Activated CD8-positive, alpha-beta T cell treated with anti-CD3 and anti-CD28 coated beads, Interleukin-2, amount 10 ng/mL, durations not matched to agents 7 days and 5 days (primary cell): ENCODE measurements at regions not wholly inside any gene's neighbourhood (a gene's known extent, or its start where the extent isn't known, plus 50 kb on each side); places are given as distances from the start of the nearest gene placed in this dataset.

Experiments used
- ATAC-seq: fragments of 150-1000 bp; cut with Tn5 transposase; one replicate; pipeline ENCODE4 v1.10.0; 2021; ENCODE audit warnings: moderate library complexity
- CTCF ChIA-PET: fragments of 350-600 bp; sonication (Branson Sonifier 250); formaldehyde crosslinking; loops from one replicate; lab custom pipeline; 2021; ENCODE audit warnings: antibody characterized with exemption; lab: Charles Lee
- POLR2A ChIA-PET: fragments of 350-600 bp; sonication (Branson Sonifier 250); formaldehyde crosslinking; loops from one replicate; lab custom pipeline; 2021; ENCODE audit warnings: antibody characterized with exemption; lab: Charles Lee
- DNase-seq: peaks from one replicate; pipeline ENCODE4 v3.0.0-alpha.2; 2020
- H3K27ac Mint-ChIP-seq: one replicate; pipeline ENCODE4 v1.8.0; 2021; ENCODE audit warnings: mild to moderate bottlenecking, mixed read lengths
- H3K27me3 Mint-ChIP-seq: one replicate; pipeline ENCODE4 v1.8.0; 2021; ENCODE audit warnings: low read depth, mixed read lengths
- H3K36me3 Mint-ChIP-seq: one replicate; pipeline ENCODE4 v1.8.0; 2021; ENCODE audit warnings: low read depth, mixed read lengths
- H3K4me1 Mint-ChIP-seq: one replicate; pipeline ENCODE4 v1.8.0; 2021; ENCODE audit warnings: low read depth, mixed read lengths
- H3K4me3 Mint-ChIP-seq: one replicate; pipeline ENCODE4 v1.8.0; 2021; ENCODE audit warnings: mild to moderate bottlenecking, mixed read lengths
- H3K9me3 Mint-ChIP-seq: one replicate; pipeline ENCODE4 v1.8.0; 2022; ENCODE audit warnings: mixed read lengths; ENCODE audit not compliant: insufficient read depth

DNA sequence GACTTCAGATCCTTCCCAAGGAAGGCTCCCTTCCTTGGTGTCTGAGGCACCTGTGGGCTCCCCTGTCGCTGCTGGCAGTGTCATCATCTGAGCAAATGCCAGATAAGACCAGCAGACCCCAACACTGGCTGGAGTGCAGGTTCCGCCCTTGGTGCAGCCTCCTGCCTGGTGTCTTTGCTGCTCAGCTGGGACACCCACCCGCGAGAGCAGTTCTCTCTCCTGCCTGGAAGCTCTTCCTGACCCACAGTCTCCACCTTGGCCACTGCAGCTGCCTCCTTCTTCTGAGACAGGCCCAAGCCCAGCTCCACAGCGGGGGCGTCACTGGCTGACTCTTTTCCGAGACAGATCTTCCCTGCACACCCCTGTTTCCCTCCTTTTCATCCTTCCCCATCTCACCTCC, 395.7 kb upstream of the MAP3K7 start:
- POLR2A ChIA-PET, result no interaction called here
- CTCF ChIA-PET, result no interaction called here
- DNase-seq (no peak), ATAC-seq (no peak)
- no peak overlapping the region for H3K27ac Mint-ChIP-seq
- H3K27me3 Mint-ChIP-seq, result no peaks in the 10 kb centered on the region
- H3K4me1 Mint-ChIP-seq, result no peaks in the 10 kb centered on the region
- H3K9me3 Mint-ChIP-seq, result no peaks in the 10 kb centered on the region
- no peak overlapping the region for H3K4me3 Mint-ChIP-seq
- H3K36me3 Mint-ChIP-seq, result no peaks in the 10 kb centered on the region

GRCh38 chr6:90982051-90982450, 395.2 kb upstream of the MAP3K7 start:
- no peaks in the 10 kb centered on the region for H3K27me3 Mint-ChIP-seq
- no peaks in the 10 kb centered on the region for H3K4me1 Mint-ChIP-seq
- ATAC-seq, result no peak
- CTCF ChIA-PET, result no interaction called here
- no peak for DNase-seq
- H3K9me3 Mint-ChIP-seq, result no peaks in the 10 kb centered on the region
- H3K36me3 Mint-ChIP-seq, result no peaks in the 10 kb centered on the region
- no peak overlapping the region for H3K27ac Mint-ChIP-seq
- POLR2A ChIA-PET, result no interaction called here
- H3K4me3 Mint-ChIP-seq, result no peak overlapping the region

DNA sequence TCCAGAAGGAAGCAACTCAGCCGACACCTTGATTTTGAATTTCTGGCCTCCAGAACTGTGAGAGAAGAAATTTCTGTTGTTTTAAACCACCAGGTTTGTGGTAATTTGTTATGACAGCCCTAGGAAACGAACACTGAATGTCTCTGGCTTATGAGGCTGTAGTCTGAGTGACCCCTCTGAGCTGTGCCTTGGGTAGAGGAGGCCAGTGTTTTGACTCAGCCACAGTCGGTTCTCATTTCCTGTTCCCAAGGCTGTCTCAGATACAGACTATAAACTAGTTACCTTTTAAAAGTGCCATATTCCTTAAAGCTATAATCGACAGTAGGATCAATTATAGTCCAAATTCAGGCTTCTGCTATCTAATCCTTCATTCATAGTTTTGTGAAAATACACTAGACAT, 391.2 kb upstream of the MAP3K7 start:
- no peak for ATAC-seq
- H3K4me1 Mint-ChIP-seq, result no peaks in the 10 kb centered on the region
- no peaks in the 10 kb centered on the region for H3K27me3 Mint-ChIP-seq
- CTCF ChIA-PET, result no interaction called here
- POLR2A ChIA-PET, result no interaction called here
- no peaks in the 10 kb centered on the region for H3K9me3 Mint-ChIP-seq
- DNase-seq, result no peak
- H3K27ac Mint-ChIP-seq, result no peak overlapping the region
- no peaks in the 10 kb centered on the region for H3K36me3 Mint-ChIP-seq
- no peak overlapping the region for H3K4me3 Mint-ChIP-seq

DNA sequence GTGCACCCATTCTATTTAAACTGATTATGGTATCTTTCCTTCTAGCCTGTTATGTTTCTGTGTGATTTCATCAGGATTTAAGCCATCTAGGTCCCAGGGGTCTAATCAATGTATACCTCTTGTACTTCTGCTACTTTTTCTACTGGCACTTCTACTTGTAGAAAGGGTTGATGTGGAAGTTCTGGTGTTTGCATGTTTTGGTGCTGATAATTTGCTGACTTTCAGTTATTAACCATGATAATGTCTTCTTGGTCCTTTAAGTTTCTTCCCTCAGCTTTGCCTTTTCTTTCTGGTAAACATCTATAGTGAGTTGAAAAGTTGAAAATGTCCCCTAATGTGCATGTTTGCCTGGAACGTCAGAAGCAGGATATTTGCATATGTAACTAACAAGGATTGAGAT, 390.6 kb upstream of the MAP3K7 start:
- H3K4me3 Mint-ChIP-seq, result no peak overlapping the region
- DNase-seq (no peak), ATAC-seq (no peak)
- no peaks in the 10 kb centered on the region for H3K4me1 Mint-ChIP-seq
- H3K27me3 Mint-ChIP-seq, result no peaks in the 10 kb centered on the region
- POLR2A ChIA-PET, result no interaction called here
- no peaks in the 10 kb centered on the region for H3K36me3 Mint-ChIP-seq
- H3K27ac Mint-ChIP-seq, result no peak overlapping the region
- CTCF ChIA-PET, result no interaction called here
- H3K9me3 Mint-ChIP-seq, result no peaks in the 10 kb centered on the region

DNA sequence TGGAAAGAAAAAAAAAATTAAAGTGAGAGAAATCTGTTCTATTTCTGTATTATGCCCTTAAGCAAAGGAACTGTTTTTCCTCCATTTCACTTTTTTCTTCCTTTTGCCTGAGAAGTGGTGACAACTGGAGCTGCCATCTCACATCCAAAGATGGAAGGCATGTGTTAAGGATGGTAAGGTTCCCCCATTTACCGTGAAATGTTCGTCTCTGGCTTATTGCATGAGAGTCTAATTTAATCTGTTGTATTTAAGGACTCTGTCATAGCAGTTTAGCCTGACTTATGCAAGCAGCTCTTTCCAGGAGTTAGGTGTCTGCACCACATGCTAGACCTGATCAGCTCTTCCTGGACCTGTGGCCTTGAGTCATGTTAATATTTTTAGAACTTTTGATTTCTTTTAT, 389.5 kb upstream of the MAP3K7 start:
- H3K36me3 Mint-ChIP-seq, result no peaks in the 10 kb centered on the region
- DNase-seq (no peak), ATAC-seq (no peak)
- no peak overlapping the region for H3K27ac Mint-ChIP-seq
- POLR2A ChIA-PET, result no interaction called here
- H3K4me3 Mint-ChIP-seq, result no peak overlapping the region
- H3K27me3 Mint-ChIP-seq, result no peaks in the 10 kb centered on the region
- CTCF ChIA-PET, result no interaction called here
- H3K9me3 Mint-ChIP-seq, result no peaks in the 10 kb centered on the region
- H3K4me1 Mint-ChIP-seq, result no peaks in the 10 kb centered on the region

DNA sequence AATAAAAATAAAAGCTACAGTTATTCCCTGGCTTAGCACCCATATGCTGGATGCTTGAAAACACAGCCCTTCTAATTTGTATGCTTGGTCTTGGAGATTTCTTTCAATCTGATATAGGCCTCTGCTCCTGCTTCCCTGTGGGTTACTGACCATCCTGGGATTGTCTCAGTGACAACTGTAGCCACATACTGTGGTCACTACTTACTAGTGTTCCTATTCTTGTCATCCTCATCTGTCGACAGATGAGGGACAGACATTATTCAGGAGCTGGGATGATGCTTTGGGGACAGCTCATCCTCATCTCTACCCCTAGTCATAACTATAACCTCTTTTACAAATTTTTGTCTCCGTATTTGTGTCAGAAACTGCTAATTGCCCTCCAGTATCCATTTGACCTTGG, 388.9 kb upstream of the MAP3K7 start:
- Mint-ChIP-seq H3K36me3 (no peaks in the 10 kb centered on the region), H3K4me1 (no peaks in the 10 kb centered on the region), H3K9me3 (no peaks in the 10 kb centered on the region), H3K27me3 (no peaks in the 10 kb centered on the region), H3K4me3 (no peak overlapping the region), H3K27ac (no peak overlapping the region)
- ChIA-PET POLR2A (no interaction called here), CTCF (no interaction called here)
- ATAC-seq (no peak), DNase-seq (no peak)

GRCh38 chr6:90973188-90973587, 386.3 kb upstream of the MAP3K7 start:
- ChIA-PET POLR2A (no interaction called here), CTCF (no interaction called here)
- Mint-ChIP-seq H3K9me3 (no peaks in the 10 kb centered on the region), H3K4me3 (no peak overlapping the region), H3K4me1 (no peaks in the 10 kb centered on the region), H3K27me3 (no peaks in the 10 kb centered on the region), H3K27ac (no peak overlapping the region), H3K36me3 (no peaks in the 10 kb centered on the region)
- no peak for ATAC-seq
- no peak for DNase-seq

- DNase-seq (no peak), ATAC-seq (no peak)
- no peaks in the 10 kb centered on the region for H3K4me1 Mint-ChIP-seq
- no peaks in the 10 kb centered on the region for H3K27me3 Mint-ChIP-seq
- H3K4me3 Mint-ChIP-seq, result no peak overlapping the region
- CTCF ChIA-PET, result no interaction called here
- H3K9me3 Mint-ChIP-seq, result no peaks in the 10 kb centered on the region
- POLR2A ChIA-PET, result no interaction called here
- H3K27ac Mint-ChIP-seq, result no peak overlapping the region
- no peaks in the 10 kb centered on the region for H3K36me3 Mint-ChIP-seq
Observed at GRCh38 chr6:90970672-90971071, 383.8 kb upstream of the MAP3K7 start.

- no peak for DNase-seq
- H3K36me3 Mint-ChIP-seq, result no peaks in the 10 kb centered on the region
- no peaks in the 10 kb centered on the region for H3K27me3 Mint-ChIP-seq
- H3K27ac Mint-ChIP-seq, result no peak overlapping the region
- no peaks in the 10 kb centered on the region for H3K9me3 Mint-ChIP-seq
- H3K4me3 Mint-ChIP-seq, result no peak overlapping the region
- ChIA-PET POLR2A (no interaction called here), CTCF (no interaction called here)
- H3K4me1 Mint-ChIP-seq, result no peaks in the 10 kb centered on the region
- ATAC-seq, result no peak
Observed at GRCh38 chr6:90967471-90967870, 380.6 kb upstream of the MAP3K7 start.

- no peak for DNase-seq
- Mint-ChIP-seq H3K9me3 (no peaks in the 10 kb centered on the region), H3K4me1 (no peaks in the 10 kb centered on the region), H3K36me3 (no peaks in the 10 kb centered on the region), H3K4me3 (no peak overlapping the region), H3K27ac (no peak overlapping the region), H3K27me3 (no peaks in the 10 kb centered on the region)
- ATAC-seq, result no peak
- POLR2A ChIA-PET, result no interaction called here
- CTCF ChIA-PET, result no interaction called here
Observed at GRCh38 chr6:90960324-90960723, 373.5 kb upstream of the MAP3K7 start.

DNA sequence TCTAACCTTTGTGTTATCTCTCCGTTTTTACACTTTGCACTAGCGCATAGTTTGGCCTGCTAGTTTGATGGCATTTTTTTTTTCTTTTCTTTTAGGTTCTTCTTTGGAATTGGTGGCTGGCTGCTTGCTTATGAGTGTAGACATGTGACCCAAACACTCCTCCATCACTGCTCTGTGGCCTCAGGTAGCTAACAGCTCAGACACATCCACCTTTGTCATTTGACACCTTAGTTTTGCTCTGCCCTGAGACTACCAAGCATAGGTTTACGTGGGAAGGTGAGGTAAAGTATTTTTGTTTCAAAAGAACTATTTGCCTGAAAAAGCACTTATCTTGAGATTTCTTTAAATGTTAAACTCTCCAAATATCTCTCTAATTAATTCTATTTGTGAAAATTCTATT, 368.4 kb upstream of the MAP3K7 start:
- ATAC-seq (no peak), DNase-seq (no peak)
- Mint-ChIP-seq H3K9me3 (no peaks in the 10 kb centered on the region), H3K4me3 (no peak overlapping the region), H3K36me3 (no peaks in the 10 kb centered on the region), H3K27ac (no peak overlapping the region), H3K4me1 (no peaks in the 10 kb centered on the region), H3K27me3 (no peaks in the 10 kb centered on the region)
- POLR2A ChIA-PET, result no interaction called here
- CTCF ChIA-PET, result no interaction called here

DNA sequence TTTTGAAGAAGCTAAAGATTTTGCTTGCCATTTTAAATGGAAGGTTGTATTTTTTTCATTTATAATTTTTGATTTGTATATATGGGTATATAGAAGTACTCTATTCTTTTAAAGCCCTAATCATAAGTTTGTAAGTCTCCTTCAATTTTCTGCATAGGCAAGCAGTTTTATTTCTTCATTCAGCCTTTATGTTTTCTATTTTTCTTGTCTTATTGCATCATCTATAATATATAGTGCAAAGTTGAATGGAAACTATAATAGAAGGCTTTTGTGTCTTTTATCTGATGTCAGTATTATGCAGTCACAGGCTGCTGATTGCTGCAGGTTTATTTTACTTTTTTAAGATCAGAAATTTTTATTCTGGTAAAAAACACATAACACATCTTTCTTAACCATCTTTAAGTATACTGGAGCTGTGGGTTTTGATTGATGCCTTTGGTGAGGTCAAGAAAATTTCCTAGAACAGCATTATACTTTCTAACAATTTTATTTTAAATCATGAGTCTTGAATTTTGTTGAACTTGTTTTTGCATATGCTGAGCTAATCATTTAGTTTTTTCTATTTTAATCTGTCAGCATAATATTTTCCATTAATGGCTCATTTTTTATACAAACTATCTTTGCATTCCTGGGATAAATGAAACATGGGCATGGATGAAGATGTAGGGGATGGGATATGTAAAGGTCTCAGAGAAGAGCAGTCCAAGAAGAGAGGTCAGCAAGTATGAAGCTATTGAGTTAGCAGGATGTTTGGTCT, 366.7 kb upstream of the MAP3K7 start:
- no peaks in the 10 kb centered on the region for H3K9me3 Mint-ChIP-seq
- no peaks in the 10 kb centered on the region for H3K4me1 Mint-ChIP-seq
- no peak overlapping the region for H3K27ac Mint-ChIP-seq
- ChIA-PET CTCF (interaction anchor here (1.6 kb wide), 1 partner anchor 13 kb away, joined by 5 read pairs; no protein-coding TSS in a partner anchor), POLR2A (no interaction called here)
- H3K4me3 Mint-ChIP-seq, result no peak overlapping the region
- DNase-seq (no peak), ATAC-seq (no peak)
- no peaks in the 10 kb centered on the region for H3K36me3 Mint-ChIP-seq
- no peaks in the 10 kb centered on the region for H3K27me3 Mint-ChIP-seq

GRCh38 chr6:90952176-90952575, 365.3 kb upstream of the MAP3K7 start:
- ChIA-PET POLR2A (no interaction called here), CTCF (no interaction called here)
- no peaks in the 10 kb centered on the region for H3K27me3 Mint-ChIP-seq
- no peaks in the 10 kb centered on the region for H3K4me1 Mint-ChIP-seq
- ATAC-seq (no peak), DNase-seq (no peak)
- H3K27ac Mint-ChIP-seq, result no peak overlapping the region
- H3K9me3 Mint-ChIP-seq, result no peaks in the 10 kb centered on the region
- H3K36me3 Mint-ChIP-seq, result no peaks in the 10 kb centered on the region
- H3K4me3 Mint-ChIP-seq, result no peak overlapping the region
